PC-9 (cell line): ENCODE measurements at regions not wholly inside any gene's neighbourhood (a gene's known extent, or its start where the extent isn't known, plus 50 kb on each side); places are given as distances from the start of the nearest gene placed in this dataset.

Source experiments
- BruUV-seq: library from RNA; stranded (reverse); fragments of 400-500 nt; replicated peaks from 2 replicates; lab custom pipeline; 2021; lab: Mats Ljungman, UMichigan
- CTCF ChIA-PET: fragments of 300-600 bp; sonication (Branson Sonifier 250); formaldehyde crosslinking; loops from one replicate; lab custom pipeline; 2022; ENCODE audit warnings: antibody characterized with exemption; lab: Charles Lee
- POLR2A ChIA-PET: fragments of 300-600 bp; sonication (Branson Sonifier 250); formaldehyde crosslinking; loops from one replicate; lab custom pipeline; 2022; ENCODE audit warnings: antibody characterized with exemption; ENCODE audit not compliant: unreplicated experiment; lab: Charles Lee
- DNase-seq, 2 experiments: peaks; one replicate each; pipeline versions ENCODE4 v3.0.0 to v3.0.0-alpha.2; 2015 to 2022; ENCODE audit warnings: mixed read lengths in 1 of 2
- H2AFZ ChIP-seq: fragments of 200-600 bp; sonication (generic); 2 replicates; pipeline ENCODE4 v1.8.1; 2017; ENCODE audit warnings: antibody characterized with exemption
- H3F3A ChIP-seq: fragments of 200-600 bp; sonication (generic); 2 replicates; pipeline ENCODE4 v1.8.1; 2017; ENCODE audit warnings: antibody characterized with exemption, mild to moderate bottlenecking, low read depth; ENCODE audit not compliant: insufficient read depth
- H3K27ac ChIP-seq: fragments of 200-600 bp; sonication (generic); 2 replicates; pipeline ENCODE4 v1.6.1; 2016; ENCODE audit warnings: mixed run types
- H3K27me3 ChIP-seq: fragments of 200-600 bp; sonication (generic); 2 replicates; pipeline ENCODE4 v1.6.1; 2016; ENCODE audit warnings: low read depth, mixed run types; ENCODE audit not compliant: insufficient read depth
- H3K36me3 ChIP-seq: fragments of 200-600 bp; sonication (generic); 2 replicates; pipeline ENCODE4 v1.6.1; 2016; ENCODE audit warnings: low read depth, mixed run types
- H3K4me1 ChIP-seq: fragments of 200-600 bp; sonication (generic); replicated peaks from 2 replicates; pipeline ENCODE4 v1.6.1; 2016; ENCODE audit warnings: mixed run types; ENCODE audit not compliant: insufficient read depth
- H3K4me2 ChIP-seq: fragments of 200-600 bp; sonication (generic); 2 replicates; pipeline ENCODE4 v1.6.1; 2017; ENCODE audit warnings: mixed run types
- H3K4me3 ChIP-seq: fragments of 200-600 bp; sonication (generic); 2 replicates; pipeline ENCODE4 v1.6.1; 2016; ENCODE audit warnings: mixed run types
- H3K79me2 ChIP-seq: fragments of 200-600 bp; sonication (generic); 2 replicates; pipeline ENCODE4 v1.6.1; 2017; ENCODE audit warnings: low read depth, mixed run types
- H3K9me2 ChIP-seq: fragments of 200-600 bp; sonication (generic); 2 replicates; pipeline ENCODE4 v1.8.1; 2017; ENCODE audit warnings: mild to moderate bottlenecking; ENCODE audit not compliant: insufficient read depth
- H3K9me3 ChIP-seq: fragments of 200-600 bp; sonication (generic); 2 replicates; pipeline ENCODE4 v1.8.1; 2016; ENCODE audit warnings: low read depth; ENCODE audit not compliant: insufficient read depth
- H4K20me1 ChIP-seq: fragments of 200-600 bp; sonication (generic); 2 replicates; pipeline ENCODE4 v1.8.1; 2017; ENCODE audit not compliant: insufficient read depth
- CTCF ChIP-seq: fragments of 200-600 bp; sonication (generic); conservative IDR thresholded peaks from 2 replicates; pipeline ENCODE4 v1.6.1; 2017; ENCODE audit warnings: mixed run types, antibody characterized with exemption, mild to moderate bottlenecking, moderate library complexity
- EZH2 ChIP-seq: fragments of 200-600 bp; sonication (generic); IDR thresholded peaks from 2 replicates; pipeline ENCODE4 v1.8.0; 2017; ENCODE audit warnings: antibody characterized with exemption, low read depth
- intact Hi-C: fragments of 100-400 bp; cut with micrococcal nuclease; formaldehyde crosslinking; loops from one replicate; pipeline ENCODE4 v1.10.0; 2022; ENCODE audit not compliant: unreplicated experiment

GRCh38 chr6:95517004-95517403 lies 60.3 kb upstream of the MANEA start:
- Histone ChIP-seq H3K9me3 (no peaks in the 10 kb centered on the region), H3F3A (no peaks in the 10 kb centered on the region), H3K4me3 (no peak overlapping the region), H3K9me2 (no peaks in the 10 kb centered on the region), H3K4me2 (no peak overlapping the region), H3K27me3 (no peaks in the 10 kb centered on the region), H3K79me2 (no peaks in the 10 kb centered on the region), H2AFZ (no peak overlapping the region), H4K20me1 (no peaks in the 10 kb centered on the region), H3K36me3 (no peaks in the 10 kb centered on the region), H3K27ac (no peak overlapping the region), H3K4me1 (peaks cover 5% of the 10 kb centered on the region; the same call in 1 of the 2 replicates)
- intact Hi-C loops, result no loop called here
- TF ChIP-seq EZH2, result no peak
- TF ChIP-seq CTCF, result no peak
- BruUV-seq, result no TSS peak
- CTCF ChIA-PET, result no interaction called here
- POLR2A ChIA-PET, result no interaction called here
- DNase-seq, result no peak

- peak overlapping the region; percentile 67; the same call in 1 of the 2 replicates for H3K4me2 ChIP-seq
- H4K20me1 ChIP-seq, result no peaks in the 10 kb centered on the region
- H2AFZ ChIP-seq, result no peak overlapping the region
- intact Hi-C loops, result no loop called here
- no peaks in the 10 kb centered on the region for H3K9me3 ChIP-seq
- no peak for DNase-seq
- TF ChIP-seq CTCF (no peak), EZH2 (no peak)
- no peaks in the 10 kb centered on the region for H3F3A ChIP-seq
- CTCF ChIA-PET, result no interaction called here
- no peaks in the 10 kb centered on the region for H3K79me2 ChIP-seq
- no peak overlapping the region for H3K27ac ChIP-seq
- POLR2A ChIA-PET, result no interaction called here
- H3K36me3 ChIP-seq, result no peaks in the 10 kb centered on the region
- H3K4me1 ChIP-seq, result peaks cover 5% of the 10 kb centered on the region; the same call in 1 of the 2 replicates
- no peaks in the 10 kb centered on the region for H3K9me2 ChIP-seq
- TSS peak; percentile 20 for BruUV-seq
- H3K27me3 ChIP-seq, result no peaks in the 10 kb centered on the region
- H3K4me3 ChIP-seq, result no peak overlapping the region; the same call in 1 of the 2 replicates
Observed at GRCh38 chr6:95517568-95517967, 59.8 kb upstream of the MANEA start.

- Histone ChIP-seq H3K27ac (peak overlapping the region; percentile 27; the same call in 1 of the 2 replicates), H3K27me3 (no peaks in the 10 kb centered on the region), H2AFZ (peak overlapping the region; percentile 95), H3K9me3 (no peaks in the 10 kb centered on the region), H4K20me1 (no peaks in the 10 kb centered on the region), H3K4me2 (peak overlapping the region; percentile 67), H3F3A (no peaks in the 10 kb centered on the region), H3K4me1 (peaks cover 5% of the 10 kb centered on the region; the same call in 1 of the 2 replicates), H3K9me2 (no peaks in the 10 kb centered on the region), H3K79me2 (no peaks in the 10 kb centered on the region), H3K36me3 (no peaks in the 10 kb centered on the region), H3K4me3 (peak overlapping the region; percentile 57; the same call in 1 of the 2 replicates)
- TSS peak; percentile 95 for BruUV-seq
- TF ChIP-seq CTCF (no peak), EZH2 (no peak)
- POLR2A ChIA-PET, result interaction anchor here (0.7 to 0.8 kb wide), 3 partner anchors 85 to 583 kb away, joined by 3 to 6 read pairs (median 3); no protein-coding TSS in a partner anchor
- peak in 1 of 2 experiments; percentile 14 for DNase-seq
- intact Hi-C loops, result no loop called here
- CTCF ChIA-PET, result no interaction called here
Observed at GRCh38 chr6:95518630-95519227, 58.6 kb upstream of the MANEA start.
